H9 (cell line): ENCODE measurements at regions not wholly inside any gene's neighbourhood (a gene's known extent, or its start where the extent isn't known, plus 50 kb on each side); places are given as distances from the start of the nearest gene placed in this dataset.

ENCODE experiments used
- DNase-seq: peaks from one replicate; pipeline ENCODE4 v3.0.0-alpha.2; 2017
- H2AFZ ChIP-seq: one replicate; pipeline ENCODE4 v1.6.1; 2013; ENCODE audit warnings: mild to moderate bottlenecking, low read length, control low read depth, moderate library complexity
- H2AK5ac ChIP-seq: 2 replicates; pipeline ENCODE4 v1.6.1; 2013; ENCODE audit warnings: low read length, control low read depth, mixed read lengths; ENCODE audit not compliant: insufficient read length
- H2BK120ac ChIP-seq: one replicate; pipeline ENCODE4 v1.6.1; 2013; ENCODE audit warnings: low read depth, mild to moderate bottlenecking, low read length, control low read depth, inconsistent platforms; ENCODE audit not compliant: poor library complexity, severe bottlenecking
- H2BK12ac ChIP-seq: 2 replicates; pipeline ENCODE4 v1.6.1; 2013; ENCODE audit warnings: low read length, control low read depth, mixed read lengths, low read depth; ENCODE audit not compliant: insufficient read length
- H2BK15ac ChIP-seq: 2 replicates; pipeline ENCODE4 v1.6.1; 2013; ENCODE audit warnings: low read depth, low read length, control low read depth
- H2BK20ac ChIP-seq: one replicate; pipeline ENCODE4 v1.6.1; 2013; ENCODE audit warnings: low read depth, mild to moderate bottlenecking, low read length, control low read depth, inconsistent platforms; ENCODE audit not compliant: poor library complexity, severe bottlenecking
- H2BK5ac ChIP-seq: 2 replicates; pipeline ENCODE4 v1.6.1; 2013; ENCODE audit warnings: low read length, control low read depth, mixed read lengths; ENCODE audit not compliant: insufficient read length
- H3K14ac ChIP-seq: 2 replicates; pipeline ENCODE4 v1.6.1; 2013; ENCODE audit warnings: low read length, control low read depth; ENCODE audit not compliant: insufficient read depth
- H3K18ac ChIP-seq: 2 replicates; pipeline ENCODE4 v1.6.1; 2013; ENCODE audit warnings: low read depth, mild to moderate bottlenecking, mixed read lengths, low read length, control low read depth; ENCODE audit not compliant: insufficient read length
- H3K23ac ChIP-seq: 2 replicates; pipeline ENCODE4 v1.6.1; 2013; ENCODE audit warnings: low read length, control low read depth, mixed read lengths, low read depth; ENCODE audit not compliant: insufficient read length
- H3K23me2 ChIP-seq: 2 replicates; pipeline ENCODE4 v1.6.1; 2013; ENCODE audit warnings: low read depth, mild to moderate bottlenecking, mixed read lengths, low read length, control low read depth; ENCODE audit not compliant: insufficient read length, poor library complexity, severe bottlenecking
- H3K27ac ChIP-seq: 2 replicates; pipeline ENCODE4 v1.5.1; 2013; ENCODE audit warnings: low read length, control low read depth, mixed read lengths, low read depth; ENCODE audit not compliant: insufficient read length
- H3K27me3 ChIP-seq: 2 replicates; pipeline ENCODE4 v1.6.1; 2013; ENCODE audit warnings: low read length, control low read depth, inconsistent platforms; ENCODE audit not compliant: insufficient read depth
- H3K4ac ChIP-seq: 2 replicates; pipeline ENCODE4 v1.6.1; 2013; ENCODE audit warnings: low read depth, mild to moderate bottlenecking, control low read depth, inconsistent platforms, low read length, moderate library complexity
- H3K4me1 ChIP-seq: 2 replicates; pipeline ENCODE4 v1.6.1; 2013; ENCODE audit warnings: low read length, control low read depth, inconsistent platforms; ENCODE audit not compliant: insufficient read depth
- H3K4me2 ChIP-seq: 2 replicates; pipeline ENCODE4 v1.6.1; 2013; ENCODE audit warnings: low read length, control low read depth, mixed read lengths; ENCODE audit not compliant: insufficient read length, insufficient read depth
- H3K56ac ChIP-seq: 2 replicates; pipeline ENCODE4 v1.6.1; 2013; ENCODE audit warnings: low read depth, mild to moderate bottlenecking, mixed read lengths, low read length, control low read depth; ENCODE audit not compliant: insufficient read length
- H3K79me1 ChIP-seq: 2 replicates; pipeline ENCODE4 v1.6.1; 2013; ENCODE audit warnings: low read depth, mild to moderate bottlenecking, moderate library complexity, low read length, control low read depth, inconsistent platforms; ENCODE audit not compliant: insufficient read depth, poor library complexity, severe bottlenecking
- H3K79me2 ChIP-seq: 2 replicates; pipeline ENCODE4 v1.6.1; 2013; ENCODE audit warnings: low read length, control low read depth, inconsistent platforms; ENCODE audit not compliant: insufficient read depth
- H3K9ac ChIP-seq: 2 replicates; pipeline ENCODE4 v1.6.1; 2013; ENCODE audit warnings: low read length, control low read depth, mixed read lengths; ENCODE audit not compliant: insufficient read length; ENCODE audit errors: extremely low read depth
- H3K9me3 ChIP-seq: one replicate; pipeline ENCODE4 v1.6.1; 2013; ENCODE audit warnings: low read depth, low read length, inconsistent platforms; ENCODE audit not compliant: control insufficient read depth
- H3T11ph ChIP-seq: one replicate; pipeline ENCODE4 v1.6.1; 2013; ENCODE audit warnings: mild to moderate bottlenecking, low read length, control low read depth, inconsistent platforms
- H4K20me1 ChIP-seq: one replicate; pipeline ENCODE4 v1.6.1; 2013; ENCODE audit not compliant: control insufficient read depth, insufficient read length, insufficient read depth
- H4K5ac ChIP-seq: 2 replicates; pipeline ENCODE4 v1.6.1; 2013; ENCODE audit warnings: low read depth, mild to moderate bottlenecking, mixed read lengths, low read length, control low read depth; ENCODE audit not compliant: insufficient read length
- H4K8ac ChIP-seq: replicated peaks from 2 replicates; pipeline ENCODE4 v1.6.1; 2013; ENCODE audit warnings: low read length, control low read depth, mixed read lengths, low read depth; ENCODE audit not compliant: insufficient read length
- H4K91ac ChIP-seq: 2 replicates; pipeline ENCODE4 v1.6.1; 2013; ENCODE audit warnings: low read depth, mild to moderate bottlenecking, moderate library complexity, mixed read lengths, low read length, control low read depth; ENCODE audit not compliant: insufficient read length
- H3K27ac Mint-ChIP-seq, 3 experiments: 2 replicates in 2 of 3; 3 replicates in 1 of 3; pipeline ENCODE4 v1.8.0; 2020 to 2021; ENCODE audit warnings: mixed read lengths in 3 of 3, mild to moderate bottlenecking in 1 of 3, moderate library complexity in 1 of 3
- H3K27me3 Mint-ChIP-seq: 2 replicates; pipeline ENCODE4 v1.8.0; 2021; ENCODE audit warnings: low read depth, mild to moderate bottlenecking, moderate library complexity, mixed read lengths
- H3K36me3 Mint-ChIP-seq, 3 experiments: 2 replicates in 2 of 3; 3 replicates in 1 of 3; pipeline ENCODE4 v1.8.0; 2020 to 2021; ENCODE audit warnings: low read depth in 3 of 3, mixed read lengths in 3 of 3; ENCODE audit not compliant: insufficient read depth in 1 of 3
- H3K4me1 Mint-ChIP-seq, 2 experiments: 2 replicates each; pipeline ENCODE4 v1.8.0; 2020; ENCODE audit warnings: mixed read lengths in 2 of 2
- H3K4me3 Mint-ChIP-seq, 2 experiments: 2 replicates in 1 of 2; 3 replicates in 1 of 2; pipeline ENCODE4 v1.8.0; 2020 to 2021; ENCODE audit warnings: mild to moderate bottlenecking in 2 of 2, mixed read lengths in 2 of 2, moderate library complexity in 1 of 2
- H3K9me3 Mint-ChIP-seq, 2 experiments: 2 replicates in 1 of 2; 3 replicates in 1 of 2; pipeline ENCODE4 v1.8.0; 2020; ENCODE audit warnings: mild to moderate bottlenecking in 2 of 2, mixed read lengths in 2 of 2, moderate library complexity in 1 of 2
- CTCF ChIP-seq: fragments of 200-600 bp; sonication (generic); conservative IDR thresholded peaks from 3 replicates; pipeline ENCODE4 v1.8.0; 2021; ENCODE audit warnings: antibody characterized with exemption, mild to moderate bottlenecking
- WGBS: extraction: QIAGEN DNeasy Blood & Tissue Kit; methylation state at CpG from one replicate; pipeline ENCODE4 v1.1.7; 2013; ENCODE audit warnings: missing lambda C conversion rate, low lambda C conversion rate, mixed read lengths; ENCODE audit not compliant: insufficient read length; ENCODE audit errors: extremely low coverage; 5-methylcytosine and 5-hydroxymethylcytosine counted together

GRCh38 chr10:61503051-61503450 is 49.9 kb upstream of the TMEM26 start:
- Histone ChIP-seq H2AFZ (no peak overlapping the region), H2BK20ac (no peak overlapping the region), H3K9me3 (no peaks in the 10 kb centered on the region), H2BK120ac (no peak overlapping the region), H3K18ac (no peak overlapping the region), H3K79me1 (no peaks in the 10 kb centered on the region), H4K5ac (no peak overlapping the region), H2AK5ac (no peak overlapping the region), H4K20me1 (no peaks in the 10 kb centered on the region), H3K23me2 (no peaks in the 10 kb centered on the region), H3K56ac (no peak overlapping the region), H2BK15ac (no peak overlapping the region), H3K23ac (no peak overlapping the region), H3K9ac (no peak overlapping the region), H3K27ac (no peak overlapping the region), H3T11ph (no peak overlapping the region), H3K79me2 (no peaks in the 10 kb centered on the region), H2BK5ac (no peak overlapping the region), H3K14ac (no peak overlapping the region), H2BK12ac (no peak overlapping the region), H4K91ac (no peak overlapping the region), H4K8ac (no peak overlapping the region), H3K27me3 (no peaks in the 10 kb centered on the region), H3K4ac (no peak overlapping the region), H3K4me2 (no peak overlapping the region), H3K4me1 (no peaks in the 10 kb centered on the region)
- Mint-ChIP-seq H3K36me3 (no peaks in the 10 kb centered on the region), H3K27me3 (no peaks in the 10 kb centered on the region), H3K27ac (no peak overlapping the region), H3K4me3 (no peak overlapping the region), H3K4me1 (no peaks in the 10 kb centered on the region), H3K9me3 (no peaks in the 10 kb centered on the region)
- no peak for TF ChIP-seq CTCF
- DNase-seq: no peak
- no CpG with 5 or more reads among the region's 2 CpGs for WGBS
